ENCODE measurements at regions not wholly inside any gene's neighbourhood (a gene's known extent, or its start where the extent isn't known, plus 50 kb on each side); places are given as distances from the start of the nearest gene placed in this dataset.
"Not testable (repeated sequence)": the region's sequence is repeated elsewhere in the genome, so short reads cannot be mapped to it uniquely, and the experiment has no call there.

GRCh38 chr10:64182671-64183070 is 661.5 kb downstream of the REEP3 start:
- Histone ChIP-seq H3K36me3 (no peaks in the 10 kb centered on the region), H3K4me1 (no peaks in the 10 kb centered on the region), H3K9me3 (no peaks in the 10 kb centered on the region), H3K4me3 (no peak overlapping the region), H3K27ac (no peak overlapping the region), H3K27me3 (no peaks in the 10 kb centered on the region)
- no peak for DNase-seq
- TF ChIP-seq CTCF (IDR thresholded peaks at IDR 0.05): no peak
- TF ChIP-seq POLR2A (IDR thresholded peaks at IDR 0.05): no peak

- DNase-seq: no peak
- no peaks in the 10 kb centered on the region for H3K27me3 ChIP-seq
- no peaks in the 10 kb centered on the region for H3K9me3 ChIP-seq
- H3K36me3 ChIP-seq: no peaks in the 10 kb centered on the region
- TF ChIP-seq POLR2A (IDR thresholded peaks at IDR 0.05) (no peak), CTCF (IDR thresholded peaks at IDR 0.05) (no peak)
- no peaks in the 10 kb centered on the region for H3K4me1 ChIP-seq
- H3K4me3 ChIP-seq: no peak overlapping the region
- no peak overlapping the region for H3K27ac ChIP-seq
Observed at GRCh38 chr10:64191286-64191685, 670.1 kb downstream of the REEP3 start.

DNA sequence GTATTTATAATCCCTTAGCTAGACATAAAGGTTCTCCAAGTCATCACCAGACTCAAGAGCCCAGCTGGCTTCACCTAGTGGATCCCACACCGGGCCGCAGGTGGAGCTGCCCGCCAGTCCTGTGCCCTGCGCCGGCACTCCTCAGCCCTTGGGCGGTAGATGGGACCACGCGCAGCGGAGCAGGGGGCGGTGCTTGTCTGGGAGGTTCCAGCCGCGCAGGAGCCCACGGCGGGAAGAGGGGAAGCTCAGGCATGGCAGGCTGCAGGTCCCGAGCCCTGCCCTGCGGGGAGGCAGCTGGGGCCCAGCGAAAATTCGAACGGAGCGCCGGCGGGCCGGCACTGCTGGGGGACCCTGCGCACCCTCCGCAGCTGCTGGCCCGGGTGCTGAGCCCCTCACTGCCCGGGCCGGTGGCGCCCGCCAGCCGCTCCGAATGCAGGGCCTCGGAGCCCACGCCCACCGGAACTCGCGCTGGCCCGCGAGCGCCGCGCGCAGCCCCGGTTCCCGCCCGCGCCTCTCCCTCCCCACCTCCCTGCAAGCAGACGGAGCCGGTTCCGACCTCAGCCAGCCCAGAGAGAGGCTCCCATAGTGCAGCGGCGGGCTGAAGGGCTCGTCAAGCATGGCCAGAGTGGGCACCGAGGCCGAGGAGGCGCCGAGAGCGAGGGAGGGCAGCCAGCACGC is 675.6 kb downstream of the REEP3 start:
- Histone ChIP-seq H3K4me3 (no peak overlapping the region), H3K27ac (no peak overlapping the region), H3K36me3 (no peaks in the 10 kb centered on the region), H3K4me1 (no peaks in the 10 kb centered on the region), H3K27me3 (no peaks in the 10 kb centered on the region), H3K9me3 (no peaks in the 10 kb centered on the region)
- DNase-seq: peak in 1 of 3 donors; percentile 42
- no peak for TF ChIP-seq POLR2A (IDR thresholded peaks at IDR 0.05)
- TF ChIP-seq CTCF (IDR thresholded peaks at IDR 0.05): no peak

DNA sequence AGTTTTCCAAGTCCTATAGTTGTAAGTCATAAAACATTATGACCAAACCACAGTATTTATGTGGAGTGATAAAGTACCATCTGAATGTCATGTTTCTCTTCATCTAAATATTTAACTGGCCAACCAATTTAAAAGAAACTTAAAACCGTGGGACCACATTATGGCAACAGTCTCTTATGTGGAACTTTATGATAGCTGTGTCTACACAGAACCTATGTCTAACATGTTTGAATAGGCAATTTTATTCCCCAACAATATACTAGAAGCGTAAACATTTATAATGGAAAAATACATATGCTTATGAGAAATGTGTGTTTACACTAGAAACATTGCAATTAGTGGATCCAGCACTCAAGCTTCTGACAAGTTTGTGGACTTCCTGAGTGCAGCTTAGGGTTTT is 680.7 kb downstream of the REEP3 start:
- no peaks in the 10 kb centered on the region for H3K9me3 ChIP-seq
- H3K27me3 ChIP-seq: no peaks in the 10 kb centered on the region
- no peak for TF ChIP-seq CTCF (IDR thresholded peaks at IDR 0.05)
- TF ChIP-seq POLR2A (IDR thresholded peaks at IDR 0.05): no peak
- H3K4me3 ChIP-seq: no peak overlapping the region
- no peak for DNase-seq
- no peaks in the 10 kb centered on the region for H3K4me1 ChIP-seq
- H3K36me3 ChIP-seq: no peaks in the 10 kb centered on the region
- H3K27ac ChIP-seq: no peak overlapping the region

- H3K27ac ChIP-seq, H3K4me1 ChIP-seq, H3K4me3 ChIP-seq, H3K27me3 ChIP-seq, H3K36me3 ChIP-seq, H3K9me3 ChIP-seq: not testable (repeated sequence)
- DNase-seq: peak in 1 of 3 donors; percentile 53
Observed at GRCh38 chr10:64204504-64204903, 683.3 kb downstream of the REEP3 start.

- no peaks in the 10 kb centered on the region for H3K27me3 ChIP-seq
- no peak overlapping the region for H3K4me3 ChIP-seq
- no peaks in the 10 kb centered on the region for H3K36me3 ChIP-seq
- no peaks in the 10 kb centered on the region for H3K9me3 ChIP-seq
- no peak overlapping the region for H3K27ac ChIP-seq
- no peak for DNase-seq
- H3K4me1 ChIP-seq: no peaks in the 10 kb centered on the region
- no peak for TF ChIP-seq CTCF (IDR thresholded peaks at IDR 0.05)
- no peak for TF ChIP-seq POLR2A (IDR thresholded peaks at IDR 0.05)
Observed at GRCh38 chr10:64206409-64206808, 685.2 kb downstream of the REEP3 start.

All from Peyer's patch (tissue), 4 donors.